ENCODE measurements at regions not wholly inside any gene's neighbourhood (a gene's known extent, or its start where the extent isn't known, plus 50 kb on each side); places are given as distances from the start of the nearest gene placed in this dataset.

DNA sequence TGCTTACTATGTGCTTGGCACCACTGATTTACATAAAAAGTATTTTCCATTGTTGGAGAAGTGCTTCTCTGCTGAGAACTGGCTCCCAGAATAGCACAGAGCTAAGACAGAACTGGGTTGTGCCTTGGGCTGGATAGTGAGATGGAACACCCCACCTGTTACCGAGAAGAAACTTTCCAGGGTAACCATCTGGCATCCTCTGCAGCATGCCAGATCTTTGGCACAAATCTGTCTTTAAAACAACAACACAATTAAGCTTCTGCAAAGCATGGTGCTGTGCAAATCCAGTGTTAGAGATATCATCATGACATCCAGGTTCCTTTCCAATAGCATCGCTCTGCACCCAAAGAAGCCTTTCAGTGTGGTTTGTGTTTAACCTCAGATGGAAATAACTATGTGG is 202.5 kb upstream of the RFC3 start:
- no peaks in the 10 kb centered on the region for H3K9me3 ChIP-seq (replicated peaks; ENCODE audit: insufficient read depth, low read length)
- TF ChIP-seq EZH2 (optimal IDR thresholded peaks at IDR 0.05; ENCODE audit: low read depth, low read length) (no peak), EZH2phosphoT487 (IDR thresholded peaks at IDR 0.05; ENCODE audit: low read length) (no peak)
- TF ChIP-seq, protein P1, sequence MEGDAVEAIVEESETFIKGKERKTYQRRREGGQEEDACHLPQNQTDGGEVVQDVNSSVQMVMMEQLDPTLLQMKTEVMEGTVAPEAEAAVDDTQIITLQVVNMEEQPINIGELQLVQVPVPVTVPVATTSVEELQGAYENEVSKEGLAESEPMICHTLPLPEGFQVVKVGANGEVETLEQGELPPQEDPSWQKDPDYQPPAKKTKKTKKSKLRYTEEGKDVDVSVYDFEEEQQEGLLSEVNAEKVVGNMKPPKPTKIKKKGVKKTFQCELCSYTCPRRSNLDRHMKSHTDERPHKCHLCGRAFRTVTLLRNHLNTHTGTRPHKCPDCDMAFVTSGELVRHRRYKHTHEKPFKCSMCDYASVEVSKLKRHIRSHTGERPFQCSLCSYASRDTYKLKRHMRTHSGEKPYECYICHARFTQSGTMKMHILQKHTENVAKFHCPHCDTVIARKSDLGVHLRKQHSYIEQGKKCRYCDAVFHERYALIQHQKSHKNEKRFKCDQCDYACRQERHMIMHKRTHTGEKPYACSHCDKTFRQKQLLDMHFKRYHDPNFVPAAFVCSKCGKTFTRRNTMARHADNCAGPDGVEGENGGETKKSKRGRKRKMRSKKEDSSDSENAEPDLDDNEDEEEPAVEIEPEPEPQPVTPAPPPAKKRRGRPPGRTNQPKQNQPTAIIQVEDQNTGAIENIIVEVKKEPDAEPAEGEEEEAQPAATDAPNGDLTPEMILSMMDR (IDR thresholded peaks at IDR 0.05; ENCODE audit: low read length), result no peak
- H3K79me2 ChIP-seq (ENCODE audit: low read length), result no peaks in the 10 kb centered on the region
- no peak overlapping the region for H3K4me2 ChIP-seq (ENCODE audit: low read depth, low read length)
- no peak overlapping the region for H2AFZ ChIP-seq (ENCODE audit: low read length)
- H3K27ac ChIP-seq (ENCODE audit: low read length), result no peak overlapping the region
- H3K9ac ChIP-seq (ENCODE audit: low read length), result no peak overlapping the region
- H3K36me3 ChIP-seq (replicated peaks; ENCODE audit: insufficient read depth, low read length), result no peaks in the 10 kb centered on the region
- H3K4me3 ChIP-seq (ENCODE audit: low read length), result no peak overlapping the region
- H3F3A ChIP-seq (ENCODE audit: insufficient read depth, low read length), result no peaks in the 10 kb centered on the region
- H3K27me3 ChIP-seq (replicated peaks; ENCODE audit: insufficient read depth, low read length), result no peaks in the 10 kb centered on the region
- no peaks in the 10 kb centered on the region for H3K4me1 ChIP-seq (ENCODE audit: low read length)
- no peaks in the 10 kb centered on the region for H4K20me1 ChIP-seq (ENCODE audit: insufficient read depth, low read length)
- no peak for DNase-seq
- no peaks in the 10 kb centered on the region for H3K9me2 ChIP-seq (replicated peaks; ENCODE audit: insufficient read depth, low read length)

DNA sequence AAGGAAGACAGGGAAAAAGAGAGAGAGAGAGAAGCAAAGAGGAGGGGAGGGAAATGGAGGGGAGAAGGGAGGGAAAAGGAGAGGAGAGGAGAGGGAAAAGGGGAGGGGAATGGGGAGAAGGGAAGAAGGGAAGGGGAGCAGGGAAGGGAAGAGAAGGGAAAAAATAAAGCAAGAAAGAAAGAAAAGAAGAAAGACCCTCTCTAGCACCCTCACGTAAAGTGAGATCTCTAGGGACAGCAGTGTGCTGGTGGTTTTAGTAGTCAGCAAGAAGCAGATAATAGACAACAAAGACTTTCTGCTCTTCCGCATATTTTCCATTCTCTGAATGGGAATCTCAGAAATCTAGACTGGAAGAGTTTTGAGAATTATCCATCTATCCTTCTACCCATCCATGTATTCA is 201.8 kb upstream of the RFC3 start:
- Histone ChIP-seq H3K27ac (ENCODE audit: low read length) (no peak overlapping the region), H4K20me1 (ENCODE audit: insufficient read depth, low read length) (no peaks in the 10 kb centered on the region), H3K4me1 (ENCODE audit: low read length) (no peaks in the 10 kb centered on the region), H2AFZ (ENCODE audit: low read length) (no peak overlapping the region), H3K36me3 (replicated peaks; ENCODE audit: insufficient read depth, low read length) (no peaks in the 10 kb centered on the region), H3K79me2 (ENCODE audit: low read length) (no peaks in the 10 kb centered on the region), H3F3A (ENCODE audit: insufficient read depth, low read length) (no peaks in the 10 kb centered on the region), H3K4me3 (ENCODE audit: low read length) (no peak overlapping the region), H3K4me2 (ENCODE audit: low read depth, low read length) (no peak overlapping the region), H3K27me3 (replicated peaks; ENCODE audit: insufficient read depth, low read length) (no peaks in the 10 kb centered on the region), H3K9ac (ENCODE audit: low read length) (no peak overlapping the region), H3K9me2 (replicated peaks; ENCODE audit: insufficient read depth, low read length) (no peaks in the 10 kb centered on the region), H3K9me3 (replicated peaks; ENCODE audit: insufficient read depth, low read length) (no peaks in the 10 kb centered on the region)
- DNase-seq, result no peak
- TF ChIP-seq EZH2phosphoT487 (IDR thresholded peaks at IDR 0.05; ENCODE audit: low read length), result no peak
- no peak for TF ChIP-seq EZH2 (optimal IDR thresholded peaks at IDR 0.05; ENCODE audit: low read depth, low read length)
- TF ChIP-seq, protein P1 (IDR thresholded peaks at IDR 0.05; ENCODE audit: low read length), result no peak

DNA sequence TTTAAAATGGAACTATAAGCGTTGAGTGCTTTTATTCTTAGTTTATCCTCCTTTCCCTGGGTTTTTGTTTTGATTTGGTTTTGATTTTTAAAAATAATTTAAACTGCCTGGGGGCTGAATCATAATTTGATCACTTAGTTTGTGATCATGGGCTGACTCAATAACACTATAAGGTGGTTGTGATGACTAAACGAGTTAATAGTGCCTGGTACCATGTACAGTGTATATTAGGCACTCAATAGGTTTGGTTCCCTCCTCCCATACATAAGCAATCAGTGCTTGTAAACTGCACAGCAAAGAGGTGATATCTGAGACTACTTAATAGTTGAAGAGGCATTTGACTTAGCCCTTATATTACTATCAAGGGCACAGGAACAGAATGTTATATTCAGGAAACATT is 200.9 kb upstream of the RFC3 start:
- no peaks in the 10 kb centered on the region for H3F3A ChIP-seq (ENCODE audit: insufficient read depth, low read length)
- no peaks in the 10 kb centered on the region for H3K79me2 ChIP-seq (ENCODE audit: low read length)
- no peaks in the 10 kb centered on the region for H3K36me3 ChIP-seq (replicated peaks; ENCODE audit: insufficient read depth, low read length)
- H4K20me1 ChIP-seq (ENCODE audit: insufficient read depth, low read length), result no peaks in the 10 kb centered on the region
- H3K27ac ChIP-seq (ENCODE audit: low read length), result no peak overlapping the region
- no peak overlapping the region for H3K4me2 ChIP-seq (ENCODE audit: low read depth, low read length)
- H3K4me3 ChIP-seq (ENCODE audit: low read length), result no peak overlapping the region
- no peak overlapping the region for H3K9ac ChIP-seq (ENCODE audit: low read length)
- TF ChIP-seq EZH2phosphoT487 (IDR thresholded peaks at IDR 0.05; ENCODE audit: low read length), result no peak
- no peak for TF ChIP-seq EZH2 (optimal IDR thresholded peaks at IDR 0.05; ENCODE audit: low read depth, low read length)
- TF ChIP-seq, protein P1 (IDR thresholded peaks at IDR 0.05; ENCODE audit: low read length), result no peak
- no peaks in the 10 kb centered on the region for H3K9me2 ChIP-seq (replicated peaks; ENCODE audit: insufficient read depth, low read length)
- no peaks in the 10 kb centered on the region for H3K9me3 ChIP-seq (replicated peaks; ENCODE audit: insufficient read depth, low read length)
- no peak overlapping the region for H2AFZ ChIP-seq (ENCODE audit: low read length)
- H3K27me3 ChIP-seq (replicated peaks; ENCODE audit: insufficient read depth, low read length), result no peaks in the 10 kb centered on the region
- no peak for DNase-seq
- no peaks in the 10 kb centered on the region for H3K4me1 ChIP-seq (ENCODE audit: low read length)
